Liver (tissue), 3 donors: ENCODE measurements at regions not wholly inside any gene's neighbourhood (a gene's known extent, or its start where the extent isn't known, plus 50 kb on each side); places are given as distances from the start of the nearest gene placed in this dataset.

Experiments used
- FOXA1 ChIP-seq: IDR thresholded peaks from 2 replicates; pipeline ENCODE4 v1.6.1; 2016; ENCODE audit warnings: antibody characterized with exemption
- JUND ChIP-seq, 2 donors: IDR thresholded peaks; 2 replicates each; pipeline ENCODE4 v1.6.1; 2016; ENCODE audit warnings: antibody characterized with exemption in 2 of 2
- TF ChIP-seq, protein P1 (sequence below): IDR thresholded peaks from 2 replicates; pipeline ENCODE4 v1.6.1; 2016; ENCODE audit warnings: antibody characterized with exemption
- TF ChIP-seq, protein P2 (sequence below): fragments of 150-350 bp; IDR thresholded peaks from 2 replicates; pipeline ENCODE4 v1.5.1; 2017; ENCODE audit warnings: improper control_type of control experiment, low read depth, low read length; ENCODE audit not compliant: missing input control
- TF ChIP-seq, protein P3 (sequence below): IDR thresholded peaks from 2 replicates; pipeline ENCODE4 v1.6.1; 2016; ENCODE audit warnings: antibody characterized with exemption
- TF ChIP-seq, protein P4 (sequence below): IDR thresholded peaks from 2 replicates; pipeline ENCODE4 v1.6.1; 2016; ENCODE audit warnings: antibody characterized with exemption
- donor health status: healthy.
- donor health status: healthy.

DNA sequence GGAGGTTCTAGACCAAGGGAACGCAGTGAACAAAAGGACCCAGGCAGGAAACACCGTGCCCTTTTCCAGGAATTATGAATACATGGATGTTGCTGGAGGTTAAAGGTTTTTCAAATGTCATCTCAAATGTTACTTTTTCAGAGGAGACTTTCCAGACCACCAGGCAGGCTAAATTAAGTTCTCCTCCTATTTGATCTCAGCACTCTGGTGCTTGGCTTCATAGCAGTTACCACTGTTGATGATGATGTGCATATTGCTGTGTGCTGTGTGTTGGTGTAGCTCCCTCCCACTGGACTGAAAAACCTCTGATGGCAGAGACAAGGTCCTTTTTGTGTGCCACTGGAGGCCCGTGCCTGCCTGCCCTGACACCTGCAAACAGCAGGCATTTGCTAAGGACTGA is 137.3 kb upstream of the PTPRM start:
- TF ChIP-seq, protein P1, sequence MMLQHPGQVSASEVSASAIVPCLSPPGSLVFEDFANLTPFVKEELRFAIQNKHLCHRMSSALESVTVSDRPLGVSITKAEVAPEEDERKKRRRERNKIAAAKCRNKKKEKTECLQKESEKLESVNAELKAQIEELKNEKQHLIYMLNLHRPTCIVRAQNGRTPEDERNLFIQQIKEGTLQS: no peak
- TF ChIP-seq, protein P2, sequence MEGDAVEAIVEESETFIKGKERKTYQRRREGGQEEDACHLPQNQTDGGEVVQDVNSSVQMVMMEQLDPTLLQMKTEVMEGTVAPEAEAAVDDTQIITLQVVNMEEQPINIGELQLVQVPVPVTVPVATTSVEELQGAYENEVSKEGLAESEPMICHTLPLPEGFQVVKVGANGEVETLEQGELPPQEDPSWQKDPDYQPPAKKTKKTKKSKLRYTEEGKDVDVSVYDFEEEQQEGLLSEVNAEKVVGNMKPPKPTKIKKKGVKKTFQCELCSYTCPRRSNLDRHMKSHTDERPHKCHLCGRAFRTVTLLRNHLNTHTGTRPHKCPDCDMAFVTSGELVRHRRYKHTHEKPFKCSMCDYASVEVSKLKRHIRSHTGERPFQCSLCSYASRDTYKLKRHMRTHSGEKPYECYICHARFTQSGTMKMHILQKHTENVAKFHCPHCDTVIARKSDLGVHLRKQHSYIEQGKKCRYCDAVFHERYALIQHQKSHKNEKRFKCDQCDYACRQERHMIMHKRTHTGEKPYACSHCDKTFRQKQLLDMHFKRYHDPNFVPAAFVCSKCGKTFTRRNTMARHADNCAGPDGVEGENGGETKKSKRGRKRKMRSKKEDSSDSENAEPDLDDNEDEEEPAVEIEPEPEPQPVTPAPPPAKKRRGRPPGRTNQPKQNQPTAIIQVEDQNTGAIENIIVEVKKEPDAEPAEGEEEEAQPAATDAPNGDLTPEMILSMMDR: no peak
- TF ChIP-seq FOXA1: no peak
- TF ChIP-seq, protein P3, sequence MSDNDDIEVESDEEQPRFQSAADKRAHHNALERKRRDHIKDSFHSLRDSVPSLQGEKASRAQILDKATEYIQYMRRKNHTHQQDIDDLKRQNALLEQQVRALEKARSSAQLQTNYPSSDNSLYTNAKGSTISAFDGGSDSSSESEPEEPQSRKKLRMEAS: no peak
- TF ChIP-seq JUND (IDR thresholded peaks at IDR 0.05): no peak
- TF ChIP-seq, protein P4, sequence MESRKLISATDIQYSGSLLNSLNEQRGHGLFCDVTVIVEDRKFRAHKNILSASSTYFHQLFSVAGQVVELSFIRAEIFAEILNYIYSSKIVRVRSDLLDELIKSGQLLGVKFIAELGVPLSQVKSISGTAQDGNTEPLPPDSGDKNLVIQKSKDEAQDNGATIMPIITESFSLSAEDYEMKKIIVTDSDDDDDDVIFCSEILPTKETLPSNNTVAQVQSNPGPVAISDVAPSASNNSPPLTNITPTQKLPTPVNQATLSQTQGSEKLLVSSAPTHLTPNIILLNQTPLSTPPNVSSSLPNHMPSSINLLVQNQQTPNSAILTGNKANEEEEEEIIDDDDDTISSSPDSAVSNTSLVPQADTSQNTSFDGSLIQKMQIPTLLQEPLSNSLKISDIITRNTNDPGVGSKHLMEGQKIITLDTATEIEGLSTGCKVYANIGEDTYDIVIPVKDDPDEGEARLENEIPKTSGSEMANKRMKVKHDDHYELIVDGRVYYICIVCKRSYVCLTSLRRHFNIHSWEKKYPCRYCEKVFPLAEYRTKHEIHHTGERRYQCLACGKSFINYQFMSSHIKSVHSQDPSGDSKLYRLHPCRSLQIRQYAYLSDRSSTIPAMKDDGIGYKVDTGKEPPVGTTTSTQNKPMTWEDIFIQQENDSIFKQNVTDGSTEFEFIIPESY: no peak
